ENCODE measurements at regions not wholly inside any gene's neighbourhood (a gene's known extent, or its start where the extent isn't known, plus 50 kb on each side); places are given as distances from the start of the nearest gene placed in this dataset.

DNA sequence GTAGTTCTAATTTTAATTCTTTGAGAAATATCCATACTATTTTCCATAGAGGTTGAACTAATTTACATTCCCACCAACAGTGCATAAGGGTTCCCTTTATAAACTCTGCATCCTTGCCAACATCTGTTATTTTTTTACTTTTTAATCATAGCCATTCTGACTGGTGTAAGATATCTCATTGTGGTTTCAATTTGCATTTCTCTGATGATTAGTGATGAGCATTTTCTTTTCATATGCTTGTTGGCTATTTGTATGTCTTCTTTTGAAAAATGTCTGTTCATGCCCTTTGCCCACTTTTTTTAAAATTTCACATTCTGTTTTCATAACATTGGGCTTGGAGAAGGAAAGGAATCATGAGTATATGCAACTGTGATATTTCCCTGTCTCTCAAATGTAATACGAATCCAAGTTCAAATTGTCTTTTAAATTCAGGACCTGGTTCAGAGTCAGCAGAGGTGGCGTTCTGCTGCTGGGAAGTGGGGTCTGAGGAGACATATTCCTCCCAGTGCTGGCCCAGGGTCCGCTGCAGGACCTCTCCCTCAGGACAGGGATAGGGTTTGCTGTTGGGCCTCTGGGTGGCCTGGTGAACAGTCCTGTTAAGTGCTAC lies 81.2 kb upstream of the ETV6 start:
- H3K36me3 ChIP-seq: no peaks in the 10 kb centered on the region
- H3K4me3 ChIP-seq: no peak overlapping the region
- ATAC-seq (no peak), DNase-seq (no peak)
- no peak overlapping the region for H3K27ac ChIP-seq
- intact Hi-C loops (cut with DNase I): no loop called here
- no peaks in the 10 kb centered on the region for H3K27me3 ChIP-seq
- no peak for TF ChIP-seq CTCF (IDR thresholded peaks at IDR 0.05)
- no peaks in the 10 kb centered on the region for H3K9me3 ChIP-seq
- H3K4me1 ChIP-seq: no peaks in the 10 kb centered on the region

DNA sequence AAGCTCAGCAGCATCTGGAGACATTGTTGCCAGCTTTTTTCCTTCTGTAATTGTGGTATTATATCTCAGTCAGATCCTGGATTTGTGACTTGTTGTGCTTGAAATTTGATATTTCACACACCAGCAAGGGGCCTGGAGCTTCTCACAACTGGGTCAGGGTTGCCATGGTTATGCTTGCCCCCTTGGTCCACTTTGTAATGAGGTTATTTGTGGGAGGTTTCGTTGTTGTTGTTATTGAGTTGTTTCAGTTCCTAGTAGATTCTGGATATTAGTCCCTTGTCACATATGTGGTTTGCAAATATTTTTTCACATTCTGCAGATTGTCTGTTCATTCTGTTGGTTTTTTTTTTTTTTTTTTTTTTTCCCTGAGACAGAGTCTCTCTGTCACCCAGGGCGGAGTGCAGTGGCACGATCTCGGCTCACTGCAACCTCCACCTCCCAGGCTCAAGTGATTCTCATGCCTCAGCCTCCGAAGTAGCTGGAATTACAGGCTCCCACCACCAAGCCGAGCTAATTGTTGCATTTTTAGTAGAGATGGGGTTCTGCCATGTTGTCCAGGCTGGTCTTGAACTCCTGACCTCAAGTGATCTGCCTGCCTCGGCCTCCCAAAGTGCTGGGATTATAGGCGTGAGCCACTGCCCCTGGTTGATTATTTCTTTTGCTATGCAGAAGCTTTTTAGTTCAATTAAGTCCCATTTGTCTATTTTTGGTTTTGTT lies 80.6 kb upstream of the ETV6 start:
- intact Hi-C loops (cut with DNase I): no loop called here
- ATAC-seq: no peak
- DNase-seq: no peak
- Histone ChIP-seq H3K4me3 (no peak overlapping the region), H3K4me1 (no peaks in the 10 kb centered on the region), H3K36me3 (no peaks in the 10 kb centered on the region), H3K27ac (no peak overlapping the region), H3K9me3 (no peaks in the 10 kb centered on the region), H3K27me3 (no peaks in the 10 kb centered on the region)
- TF ChIP-seq CTCF (IDR thresholded peaks at IDR 0.05): no peak

- ATAC-seq (no peak), DNase-seq (no peak)
- intact Hi-C loops (cut with DNase I): no loop called here
- no peak overlapping the region for H3K27ac ChIP-seq
- no peaks in the 10 kb centered on the region for H3K27me3 ChIP-seq
- H3K4me3 ChIP-seq: no peak overlapping the region
- no peak for TF ChIP-seq CTCF (IDR thresholded peaks at IDR 0.05)
- H3K9me3 ChIP-seq: no peaks in the 10 kb centered on the region
- no peaks in the 10 kb centered on the region for H3K4me1 ChIP-seq
- H3K36me3 ChIP-seq: no peaks in the 10 kb centered on the region
Measured at GRCh38 chr12:11569716-11570115, 79.8 kb upstream of the ETV6 start.

DNA sequence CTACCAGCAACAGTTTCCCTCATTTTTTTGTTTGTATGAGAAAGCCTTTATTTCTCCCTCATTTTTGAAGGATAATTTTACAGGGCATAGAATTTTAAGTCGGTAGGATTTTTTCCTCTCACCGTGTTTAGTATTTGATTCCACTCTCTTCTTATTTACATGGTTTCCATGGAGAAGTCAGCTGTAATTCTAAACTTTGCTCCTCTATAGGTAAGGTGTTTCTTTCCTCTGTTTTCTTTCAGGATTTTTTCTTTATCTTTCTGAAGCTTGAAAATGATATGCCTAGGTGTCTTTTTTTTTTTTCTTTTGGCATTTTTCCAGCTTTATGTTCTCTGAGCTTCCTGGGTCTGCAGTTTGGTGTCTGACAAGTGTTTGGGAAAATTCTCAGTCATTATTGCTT lies 75.6 kb upstream of the ETV6 start:
- intact Hi-C loops (cut with DNase I): no loop called here
- Histone ChIP-seq H3K27ac (no peak overlapping the region), H3K27me3 (no peaks in the 10 kb centered on the region), H3K9me3 (no peaks in the 10 kb centered on the region), H3K4me3 (no peak overlapping the region), H3K36me3 (no peaks in the 10 kb centered on the region), H3K4me1 (no peaks in the 10 kb centered on the region)
- ATAC-seq (no peak), DNase-seq (no peak)
- no peak for TF ChIP-seq CTCF (IDR thresholded peaks at IDR 0.05)

- Histone ChIP-seq H3K27me3 (no peaks in the 10 kb centered on the region), H3K4me1 (peaks cover 9% of the 10 kb centered on the region), H3K36me3 (no peaks in the 10 kb centered on the region), H3K4me3 (no peak overlapping the region), H3K9me3 (no peaks in the 10 kb centered on the region), H3K27ac (no peak overlapping the region)
- intact Hi-C loops (cut with DNase I): no loop called here
- ATAC-seq (peak; percentile 28), DNase-seq (no peak)
- no peak for TF ChIP-seq CTCF (IDR thresholded peaks at IDR 0.05)
Measured at GRCh38 chr12:11576104-11576503, 73.4 kb upstream of the ETV6 start.
